ENCODE measurements at regions not wholly inside any gene's neighbourhood (a gene's known extent, or its start where the extent isn't known, plus 50 kb on each side); places are given as distances from the start of the nearest gene placed in this dataset.

DNA sequence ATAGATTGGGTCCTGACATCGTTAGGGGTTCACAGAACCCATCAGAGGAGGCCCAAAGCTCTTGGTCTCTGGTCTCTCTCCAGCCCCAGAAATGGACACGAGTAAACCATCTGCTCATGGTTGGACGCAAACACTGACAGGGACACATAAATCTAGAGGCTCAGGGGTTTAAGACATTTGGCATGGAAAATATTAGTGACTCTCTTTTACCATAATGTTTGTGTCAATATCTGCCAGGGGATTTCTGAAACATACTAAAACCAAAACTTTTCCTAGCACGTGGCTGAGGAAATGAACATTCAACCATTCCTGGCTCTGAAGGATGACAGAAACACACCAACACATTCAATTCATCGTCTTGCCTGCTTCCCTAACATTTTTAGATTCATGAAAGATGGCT lies 226.2 kb downstream of the SP3 start:
- TF ChIP-seq, protein P1, sequence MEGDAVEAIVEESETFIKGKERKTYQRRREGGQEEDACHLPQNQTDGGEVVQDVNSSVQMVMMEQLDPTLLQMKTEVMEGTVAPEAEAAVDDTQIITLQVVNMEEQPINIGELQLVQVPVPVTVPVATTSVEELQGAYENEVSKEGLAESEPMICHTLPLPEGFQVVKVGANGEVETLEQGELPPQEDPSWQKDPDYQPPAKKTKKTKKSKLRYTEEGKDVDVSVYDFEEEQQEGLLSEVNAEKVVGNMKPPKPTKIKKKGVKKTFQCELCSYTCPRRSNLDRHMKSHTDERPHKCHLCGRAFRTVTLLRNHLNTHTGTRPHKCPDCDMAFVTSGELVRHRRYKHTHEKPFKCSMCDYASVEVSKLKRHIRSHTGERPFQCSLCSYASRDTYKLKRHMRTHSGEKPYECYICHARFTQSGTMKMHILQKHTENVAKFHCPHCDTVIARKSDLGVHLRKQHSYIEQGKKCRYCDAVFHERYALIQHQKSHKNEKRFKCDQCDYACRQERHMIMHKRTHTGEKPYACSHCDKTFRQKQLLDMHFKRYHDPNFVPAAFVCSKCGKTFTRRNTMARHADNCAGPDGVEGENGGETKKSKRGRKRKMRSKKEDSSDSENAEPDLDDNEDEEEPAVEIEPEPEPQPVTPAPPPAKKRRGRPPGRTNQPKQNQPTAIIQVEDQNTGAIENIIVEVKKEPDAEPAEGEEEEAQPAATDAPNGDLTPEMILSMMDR (IDR thresholded peaks at IDR 0.05) = no peak
- TF ChIP-seq FOXK1 (CRISPR knock-in tag; IDR thresholded peaks at IDR 0.05) (no peak), ZSCAN18 (CRISPR knock-in tag; IDR thresholded peaks at IDR 0.05) (no peak), MLX (CRISPR knock-in tag; IDR thresholded peaks at IDR 0.05) (no peak), E2F5 (CRISPR knock-in tag; IDR thresholded peaks at IDR 0.05) (no peak), NR3C1 (CRISPR knock-in tag; conservative IDR thresholded peaks at IDR 0.05; ENCODE audit: low read depth) (no peak), ATF3 (CRISPR knock-in tag; conservative IDR thresholded peaks at IDR 0.05) (no peak)
- TF ChIP-seq, protein P2, sequence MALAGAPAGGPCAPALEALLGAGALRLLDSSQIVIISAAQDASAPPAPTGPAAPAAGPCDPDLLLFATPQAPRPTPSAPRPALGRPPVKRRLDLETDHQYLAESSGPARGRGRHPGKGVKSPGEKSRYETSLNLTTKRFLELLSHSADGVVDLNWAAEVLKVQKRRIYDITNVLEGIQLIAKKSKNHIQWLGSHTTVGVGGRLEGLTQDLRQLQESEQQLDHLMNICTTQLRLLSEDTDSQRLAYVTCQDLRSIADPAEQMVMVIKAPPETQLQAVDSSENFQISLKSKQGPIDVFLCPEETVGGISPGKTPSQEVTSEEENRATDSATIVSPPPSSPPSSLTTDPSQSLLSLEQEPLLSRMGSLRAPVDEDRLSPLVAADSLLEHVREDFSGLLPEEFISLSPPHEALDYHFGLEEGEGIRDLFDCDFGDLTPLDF (CRISPR knock-in tag; IDR thresholded peaks at IDR 0.05) = no peak
- TF ChIP-seq, protein P3, sequence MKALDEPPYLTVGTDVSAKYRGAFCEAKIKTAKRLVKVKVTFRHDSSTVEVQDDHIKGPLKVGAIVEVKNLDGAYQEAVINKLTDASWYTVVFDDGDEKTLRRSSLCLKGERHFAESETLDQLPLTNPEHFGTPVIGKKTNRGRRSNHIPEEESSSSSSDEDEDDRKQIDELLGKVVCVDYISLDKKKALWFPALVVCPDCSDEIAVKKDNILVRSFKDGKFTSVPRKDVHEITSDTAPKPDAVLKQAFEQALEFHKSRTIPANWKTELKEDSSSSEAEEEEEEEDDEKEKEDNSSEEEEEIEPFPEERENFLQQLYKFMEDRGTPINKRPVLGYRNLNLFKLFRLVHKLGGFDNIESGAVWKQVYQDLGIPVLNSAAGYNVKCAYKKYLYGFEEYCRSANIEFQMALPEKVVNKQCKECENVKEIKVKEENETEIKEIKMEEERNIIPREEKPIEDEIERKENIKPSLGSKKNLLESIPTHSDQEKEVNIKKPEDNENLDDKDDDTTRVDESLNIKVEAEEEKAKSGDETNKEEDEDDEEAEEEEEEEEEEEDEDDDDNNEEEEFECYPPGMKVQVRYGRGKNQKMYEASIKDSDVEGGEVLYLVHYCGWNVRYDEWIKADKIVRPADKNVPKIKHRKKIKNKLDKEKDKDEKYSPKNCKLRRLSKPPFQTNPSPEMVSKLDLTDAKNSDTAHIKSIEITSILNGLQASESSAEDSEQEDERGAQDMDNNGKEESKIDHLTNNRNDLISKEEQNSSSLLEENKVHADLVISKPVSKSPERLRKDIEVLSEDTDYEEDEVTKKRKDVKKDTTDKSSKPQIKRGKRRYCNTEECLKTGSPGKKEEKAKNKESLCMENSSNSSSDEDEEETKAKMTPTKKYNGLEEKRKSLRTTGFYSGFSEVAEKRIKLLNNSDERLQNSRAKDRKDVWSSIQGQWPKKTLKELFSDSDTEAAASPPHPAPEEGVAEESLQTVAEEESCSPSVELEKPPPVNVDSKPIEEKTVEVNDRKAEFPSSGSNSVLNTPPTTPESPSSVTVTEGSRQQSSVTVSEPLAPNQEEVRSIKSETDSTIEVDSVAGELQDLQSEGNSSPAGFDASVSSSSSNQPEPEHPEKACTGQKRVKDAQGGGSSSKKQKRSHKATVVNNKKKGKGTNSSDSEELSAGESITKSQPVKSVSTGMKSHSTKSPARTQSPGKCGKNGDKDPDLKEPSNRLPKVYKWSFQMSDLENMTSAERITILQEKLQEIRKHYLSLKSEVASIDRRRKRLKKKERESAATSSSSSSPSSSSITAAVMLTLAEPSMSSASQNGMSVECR (CRISPR knock-in tag; IDR thresholded peaks at IDR 0.05; ENCODE audit: borderline replicate concordance) = no peak

All from WTC11 (cell line).